LoVo (cell line): ENCODE measurements at regions not wholly inside any gene's neighbourhood (a gene's known extent, or its start where the extent isn't known, plus 50 kb on each side); places are given as distances from the start of the nearest gene placed in this dataset.
"Not testable (repeated sequence)": the region's sequence is repeated elsewhere in the genome, so short reads cannot be mapped to it uniquely, and the experiment has no call there.

ENCODE experiments used
- DNase-seq: peaks from one replicate; pipeline ENCODE4 v3.0.0-alpha.2; 2016; ENCODE audit warnings: low spot score

GRCh38 chr5:18799482-18800128 is 1165.3 kb downstream of the TAF11L14 start:
- DNase-seq, result no peak

DNA sequence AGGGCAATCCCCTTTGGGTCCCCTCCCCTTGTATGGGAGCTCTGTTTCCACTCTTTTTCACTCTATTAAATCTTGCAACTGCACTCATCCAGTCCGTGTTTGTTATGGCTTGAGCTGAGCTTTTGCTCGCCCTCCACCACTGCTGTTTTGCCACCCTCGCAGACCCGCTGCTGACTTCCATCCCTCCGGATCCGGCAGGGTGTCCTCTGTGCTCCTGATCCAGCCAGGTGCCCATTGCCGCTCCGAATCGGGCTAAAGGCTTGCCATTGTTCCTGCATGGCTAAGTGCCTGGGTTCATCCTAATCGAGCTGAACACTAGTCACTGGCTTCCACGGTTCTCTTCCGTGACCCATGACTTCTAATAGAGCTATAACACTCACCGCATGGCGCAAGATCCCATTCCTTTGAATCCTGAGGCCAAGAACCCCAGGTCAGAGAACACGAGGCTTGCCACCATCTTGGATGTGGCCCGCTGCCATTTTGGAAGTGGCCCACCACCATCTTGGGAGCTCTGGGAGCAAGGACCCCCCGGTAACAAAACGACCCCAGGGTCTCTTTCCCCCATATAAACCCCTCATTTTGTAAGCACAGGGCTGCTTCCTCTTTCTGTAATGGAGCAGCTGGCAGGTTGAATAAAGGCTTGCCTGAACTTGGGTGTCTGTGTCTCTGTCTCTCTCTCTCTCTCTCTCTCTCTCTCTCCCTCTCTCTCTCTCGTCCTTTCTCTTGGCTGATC is 1166.2 kb downstream of the TAF11L14 start:
- DNase-seq, result no peak

- DNase-seq, result not testable (repeated sequence)
Observed at GRCh38 chr5:18801413-18801812, 1167.2 kb downstream of the TAF11L14 start.

DNA sequence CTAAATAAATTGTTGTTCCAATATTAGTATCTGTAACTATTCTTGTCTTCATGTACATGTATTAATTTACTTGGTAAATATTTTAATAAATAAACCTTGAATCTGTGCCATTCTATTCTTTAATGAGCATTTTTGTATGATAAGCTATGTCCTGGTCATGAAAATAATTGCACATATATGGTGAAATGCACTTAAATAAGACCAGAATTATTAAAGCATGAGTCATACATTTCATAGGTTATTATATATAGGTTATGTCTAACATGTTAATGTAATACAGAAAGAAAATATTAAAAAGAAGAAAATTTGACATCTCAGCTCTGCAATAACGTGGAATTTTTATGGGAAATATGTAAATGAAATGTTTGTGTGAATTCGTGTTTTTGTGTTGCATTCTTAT is 1168.1 kb downstream of the TAF11L14 start:
- DNase-seq, result no peak

- DNase-seq, result no peak
Observed at GRCh38 chr5:18805376-18805775, 1171.1 kb downstream of the TAF11L14 start.

GRCh38 chr5:18807256-18808149 is 1173.2 kb downstream of the TAF11L14 start:
- no peak for DNase-seq

DNA sequence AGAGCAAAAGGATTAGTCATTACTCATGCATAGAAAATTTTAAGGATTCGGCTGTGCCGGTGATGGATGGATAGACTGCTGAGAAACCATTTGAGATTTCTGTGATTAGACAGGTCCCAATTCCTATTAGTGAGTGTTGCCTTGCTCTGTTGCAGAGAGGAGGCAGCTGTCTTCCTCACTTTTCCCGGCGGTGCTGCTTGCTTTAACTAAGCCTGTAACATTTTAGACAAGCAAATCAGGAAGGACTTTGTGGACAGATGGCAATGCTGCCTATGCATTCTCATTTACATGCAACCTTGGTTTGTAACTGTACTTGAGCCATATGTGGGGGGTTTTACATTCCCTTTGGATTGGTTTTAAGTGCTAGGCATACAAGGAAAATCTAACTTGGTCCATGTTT is 1176.3 kb downstream of the CDH18 start:
- DNase-seq, result no peak

- DNase-seq, result no peak
Observed at GRCh38 chr5:18828351-18828750, 1159.6 kb downstream of the CDH18 start.

DNA sequence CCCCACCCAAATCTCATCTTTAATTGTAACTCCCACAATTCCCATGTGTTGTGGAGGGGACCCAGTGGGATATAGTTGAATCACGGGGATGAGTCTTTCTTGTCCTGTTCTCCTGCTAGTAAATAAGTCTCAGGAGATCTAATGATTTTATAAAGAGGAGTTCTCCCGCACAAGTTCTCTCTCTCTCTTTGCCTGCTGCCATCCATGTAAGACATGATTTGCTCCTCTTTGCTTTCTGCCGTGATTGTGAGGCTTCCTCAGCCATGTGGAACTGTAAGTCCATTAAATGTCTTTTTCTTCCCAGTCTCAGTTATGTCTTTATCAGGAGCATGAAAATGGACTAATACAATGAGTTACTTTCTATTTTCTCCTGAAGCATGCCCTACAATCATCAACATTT is 1158.5 kb downstream of the CDH18 start:
- DNase-seq, result no peak

DNA sequence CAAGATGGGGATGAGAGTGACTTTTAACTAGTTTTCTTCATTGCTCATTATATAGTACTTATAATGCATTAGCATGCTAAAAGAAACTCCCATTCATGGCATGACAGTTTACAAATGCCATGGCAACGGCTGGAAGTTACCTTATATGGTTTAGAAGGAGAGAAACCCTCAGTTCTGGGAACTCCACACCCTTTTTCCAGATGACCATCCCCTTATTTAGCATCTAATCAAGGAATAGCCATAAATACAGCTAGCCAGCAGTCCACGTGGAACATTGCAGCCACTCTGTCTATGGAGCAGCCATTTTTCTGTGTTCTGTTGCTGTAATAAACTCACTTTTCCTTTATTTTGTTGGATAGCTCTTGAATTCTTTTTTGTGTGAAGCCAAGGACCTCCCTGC is 1137.8 kb downstream of the CDH18 start:
- DNase-seq, result no peak

- DNase-seq, result no peak
Observed at GRCh38 chr5:18872978-18873377, 1115.0 kb downstream of the CDH18 start.

DNA sequence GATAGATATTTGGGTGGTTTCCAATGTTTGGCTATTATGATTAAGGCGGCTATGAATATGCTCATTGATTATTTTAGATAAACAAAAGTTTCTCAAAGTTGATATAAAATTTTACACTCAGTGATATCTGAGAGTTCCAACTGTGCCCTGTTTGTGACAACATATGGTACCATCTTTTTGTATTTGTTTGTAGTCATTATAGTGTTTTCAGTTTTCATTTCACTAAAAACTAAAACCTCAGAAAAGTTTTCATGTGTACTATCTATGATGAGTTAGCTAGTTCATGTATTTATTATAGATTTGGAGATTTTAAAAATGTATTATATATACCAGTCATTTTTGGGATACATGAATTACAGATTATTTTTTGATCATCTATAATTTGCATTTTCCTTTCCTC is 1111.4 kb downstream of the CDH18 start:
- no peak for DNase-seq

DNA sequence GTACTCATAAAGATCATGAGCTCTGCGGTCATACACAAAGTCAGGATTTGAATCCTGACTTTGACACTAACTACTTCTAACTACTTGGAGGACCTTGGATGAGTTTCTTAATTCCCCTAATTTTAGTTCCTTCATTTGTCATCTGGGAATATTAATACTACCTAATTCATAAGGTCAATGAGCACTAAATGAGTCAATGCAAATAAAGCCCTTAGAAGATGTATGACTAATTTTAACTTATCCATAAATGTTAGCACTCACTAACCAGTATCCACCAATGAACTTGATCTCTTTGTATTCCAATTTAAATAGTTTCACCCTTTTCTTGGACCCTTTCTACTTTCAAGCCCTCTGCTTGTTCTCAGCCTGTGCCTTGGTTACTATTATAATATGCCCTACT is 1106.4 kb downstream of the CDH18 start:
- no peak for DNase-seq

DNA sequence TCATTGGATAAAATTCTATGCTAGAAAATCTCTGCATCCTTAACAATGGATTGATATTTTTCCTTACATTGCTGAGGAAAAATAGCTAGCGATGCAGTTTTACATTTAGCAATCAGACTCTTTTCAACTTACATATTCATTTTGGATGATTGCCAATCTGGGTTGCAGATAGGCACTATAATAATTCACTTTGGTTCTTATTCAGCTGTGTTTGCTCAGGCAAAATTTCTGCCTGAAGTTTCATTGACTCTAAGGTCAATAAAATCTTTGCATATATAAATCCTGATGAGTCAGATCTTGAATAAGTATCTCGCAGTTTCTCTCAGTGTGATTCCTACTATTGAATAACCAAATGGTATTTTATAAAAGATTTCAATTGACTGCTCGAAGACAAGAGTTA is 1105.8 kb downstream of the CDH18 start:
- no peak for DNase-seq

GRCh38 chr5:18888821-18889220 is 1099.2 kb downstream of the CDH18 start:
- DNase-seq, result no peak

DNA sequence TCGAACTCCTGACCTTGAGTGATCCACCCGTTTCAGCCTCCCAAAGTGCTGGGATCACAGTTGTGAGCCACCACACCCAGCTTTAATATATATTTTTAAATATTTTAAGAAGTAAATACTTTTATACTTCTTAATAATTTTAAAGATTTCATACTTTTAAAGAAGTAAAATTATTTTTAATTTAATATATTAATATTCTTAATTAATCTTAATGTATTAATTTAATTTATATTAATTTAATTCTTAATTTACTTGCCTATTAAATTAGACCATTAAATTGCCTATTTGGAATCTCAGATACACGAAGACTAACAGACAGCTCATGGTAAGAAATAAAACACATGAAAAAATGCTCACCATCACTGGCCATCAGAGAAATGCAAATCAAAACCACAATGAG is 1087.4 kb downstream of the CDH18 start:
- no peak for DNase-seq

DNA sequence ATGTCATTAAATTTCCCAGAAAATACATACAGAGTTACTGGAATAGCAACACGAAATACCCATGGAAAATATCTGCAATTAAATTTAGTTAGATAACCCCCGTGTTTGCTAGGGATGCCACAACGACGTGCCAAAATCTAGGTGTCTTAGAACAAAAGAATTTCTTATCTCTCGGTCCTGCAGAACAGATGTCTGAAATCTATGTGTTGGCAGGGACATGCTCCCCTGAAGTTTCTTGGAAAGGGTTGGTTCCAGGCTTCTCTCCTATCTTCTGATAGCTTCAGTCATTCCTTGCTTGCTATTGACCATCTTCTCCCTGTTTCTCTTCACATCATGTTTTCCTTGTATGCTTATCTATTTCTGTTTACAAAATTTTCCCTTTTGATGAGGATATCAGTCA is 1067.0 kb downstream of the CDH18 start:
- no peak for DNase-seq

- no peak for DNase-seq
Observed at GRCh38 chr5:18932081-18932480, 1055.9 kb downstream of the CDH18 start.

DNA sequence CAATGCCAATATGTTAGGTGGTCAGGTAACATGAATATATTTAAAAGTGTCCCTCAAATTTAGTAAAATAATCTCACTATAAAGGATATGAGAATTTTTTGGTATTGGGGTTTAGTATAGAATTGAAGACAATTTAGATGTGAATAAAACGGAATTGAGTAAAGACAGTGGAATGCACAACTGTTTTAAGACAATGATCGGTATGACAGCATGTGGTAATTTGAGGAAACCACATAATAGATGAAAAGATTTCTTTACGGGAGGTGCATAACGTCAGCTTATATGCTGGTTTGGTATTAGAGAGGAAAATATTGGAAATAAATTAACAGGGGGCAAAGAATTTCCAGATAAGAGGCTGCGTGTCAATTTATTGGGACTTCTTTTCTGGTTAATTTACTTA is 1043.2 kb downstream of the CDH18 start:
- no peak for DNase-seq

DNA sequence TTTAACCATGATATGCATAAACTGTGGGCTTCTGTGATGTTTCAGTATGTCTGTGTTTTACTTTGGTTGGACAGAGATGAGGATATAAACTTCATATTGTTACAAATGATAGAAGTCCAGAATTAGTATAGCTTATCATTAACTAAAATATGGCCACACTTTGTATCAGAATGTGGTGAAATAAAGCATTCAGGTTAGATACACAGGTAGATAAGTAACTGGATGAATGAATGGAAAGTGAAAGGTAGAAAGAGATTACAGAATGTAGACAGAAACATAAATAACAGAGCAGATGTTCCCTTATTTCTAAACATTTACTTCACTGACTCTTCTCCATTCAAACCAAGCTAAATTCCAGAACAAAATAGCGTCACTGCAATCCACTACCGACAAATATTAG is 1033.8 kb downstream of the CDH18 start:
- DNase-seq, result no peak

DNA sequence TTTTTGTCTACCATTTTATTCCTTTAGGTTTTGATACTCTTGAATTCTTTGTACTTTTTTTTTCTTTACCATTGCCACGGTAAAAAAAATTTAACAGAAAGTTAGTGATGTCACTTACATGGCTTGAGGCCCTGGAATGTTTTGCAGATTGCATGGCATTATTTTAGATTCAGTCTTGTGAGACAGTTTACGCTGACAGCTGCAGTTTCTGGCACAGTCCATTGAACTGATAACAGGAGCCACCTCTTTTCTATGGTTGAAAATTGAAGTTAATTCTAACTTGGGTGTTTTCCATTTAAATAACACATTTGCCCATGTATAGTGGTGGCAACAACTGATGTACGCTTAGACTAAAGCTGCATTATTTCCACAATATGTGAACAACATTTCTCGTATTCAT is 1028.5 kb downstream of the CDH18 start:
- DNase-seq, result no peak

GRCh38 chr5:18961234-18961633 is 1026.8 kb downstream of the CDH18 start:
- DNase-seq, result no peak

DNA sequence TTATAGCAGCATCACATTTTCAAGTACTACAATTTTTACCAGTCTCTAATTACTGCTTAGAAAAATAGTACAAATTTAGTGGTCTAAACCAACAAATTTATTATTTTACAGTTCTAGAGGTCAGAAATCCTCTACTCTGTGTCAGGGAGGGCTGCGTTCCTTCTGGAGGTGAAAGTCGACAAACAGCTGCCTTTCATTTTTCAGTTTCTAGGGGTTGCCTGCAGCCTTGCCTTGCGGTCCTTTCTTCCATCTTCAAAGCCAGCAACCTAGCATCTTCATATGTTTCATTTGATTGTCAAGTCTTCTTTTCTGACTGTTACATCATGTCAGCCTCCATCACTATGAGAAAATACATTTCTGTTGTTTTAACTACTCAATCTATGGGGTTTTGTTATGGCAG is 1022.1 kb downstream of the CDH18 start:
- DNase-seq, result no peak
